ENCODE measurements at regions not wholly inside any gene's neighbourhood (a gene's known extent, or its start where the extent isn't known, plus 50 kb on each side); places are given as distances from the start of the nearest gene placed in this dataset.

DNA sequence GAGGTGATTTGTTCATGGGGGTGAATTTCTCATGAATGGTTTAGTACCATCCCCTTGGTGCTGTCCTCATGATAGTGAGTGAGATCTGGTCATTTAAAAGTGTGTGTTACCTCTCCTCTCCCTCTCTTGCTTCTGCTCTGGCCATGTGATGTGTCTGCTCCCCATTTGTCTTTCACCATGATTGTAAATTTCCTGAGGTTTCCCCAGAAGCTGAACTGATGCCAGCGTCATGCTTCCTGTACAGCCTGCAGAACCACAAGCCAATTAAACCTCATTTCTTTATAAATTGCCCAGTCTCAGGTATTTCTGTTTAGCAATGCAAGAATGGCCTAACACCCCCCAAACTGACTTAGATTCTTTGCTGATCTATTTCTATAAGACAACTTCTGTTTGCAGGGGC, 249.4 kb upstream of the B3GALT2 start:
- CTCF ChIA-PET (ENCODE audit: unreplicated experiment) = no interaction called here
- DNase-seq (ENCODE audit: low spot score) = no peak

GRCh38 chr1:193434319-193434718, 247.9 kb upstream of the B3GALT2 start:
- BruUV-seq (replicated peaks) = no TSS peak
- no peaks in the 10 kb centered on the region; the same call in 1 of the 2 replicates for H3K36me3 ChIP-seq (ENCODE audit: insufficient read depth, low read length)
- H3K4me2 ChIP-seq (ENCODE audit: low read length) = no peak overlapping the region
- H3K4me3 ChIP-seq (ENCODE audit: low read depth, low read length, poor library complexity, severe bottlenecking) = no peak overlapping the region
- H3K9me2 ChIP-seq (ENCODE audit: insufficient read depth, low read length) = no peaks in the 10 kb centered on the region
- ChIA-PET POLR2A (interaction anchor here (0.6 kb wide), 2 partner anchors 9 to 106 kb away, joined by 4 read pairs; no protein-coding TSS in a partner anchor), CTCF (ENCODE audit: unreplicated experiment) (no interaction called here)
- H3K9me3 ChIP-seq (ENCODE audit: low read length) = peaks cover 22% of the 10 kb centered on the region
- no peaks in the 10 kb centered on the region for H3K4me1 ChIP-seq (ENCODE audit: insufficient read depth, low read length, poor library complexity, severe bottlenecking)
- DNase-seq (ENCODE audit: low spot score) = no peak
- TF ChIP-seq EZH2phosphoT487 (IDR thresholded peaks at IDR 0.05; ENCODE audit: borderline replicate concordance, low read depth, low read length) (no peak), CTCF (conservative IDR thresholded peaks at IDR 0.05; ENCODE audit: low read length) (no peak)
- no peak overlapping the region for H3K27ac ChIP-seq (ENCODE audit: low read depth, low read length, poor library complexity, severe bottlenecking)
- intact Hi-C loops (cut with micrococcal nuclease; ENCODE audit: unreplicated experiment) = no loop called here
- H2AFZ ChIP-seq (ENCODE audit: low read length) = no peak overlapping the region
- no peaks in the 10 kb centered on the region for H3K79me2 ChIP-seq (ENCODE audit: insufficient read depth, low read depth, low read length)
- no peaks in the 10 kb centered on the region for H4K20me1 ChIP-seq (ENCODE audit: insufficient read depth, low read length)

More for the DNA sequence above, 249.4 kb upstream of the B3GALT2 start:
- no peak overlapping the region for H3K27ac ChIP-seq (ENCODE audit: low read depth, low read length, poor library complexity, severe bottlenecking)
- no peaks in the 10 kb centered on the region for H3K4me1 ChIP-seq (ENCODE audit: insufficient read depth, low read length, poor library complexity, severe bottlenecking)
- intact Hi-C loops (cut with micrococcal nuclease; ENCODE audit: unreplicated experiment) = no loop called here
- H4K20me1 ChIP-seq (ENCODE audit: insufficient read depth, low read length) = no peaks in the 10 kb centered on the region
- no peaks in the 10 kb centered on the region for H3K79me2 ChIP-seq (ENCODE audit: insufficient read depth, low read depth, low read length)
- POLR2A ChIA-PET = interaction anchor here (0.8 kb wide), 1 partner anchor 9 kb away, joined by 3 read pairs; no protein-coding TSS in a partner anchor
- peaks cover 22% of the 10 kb centered on the region for H3K9me3 ChIP-seq (ENCODE audit: low read length)
- H3K4me3 ChIP-seq (ENCODE audit: low read depth, low read length, poor library complexity, severe bottlenecking) = no peak overlapping the region
- H3K9me2 ChIP-seq (ENCODE audit: insufficient read depth, low read length) = no peaks in the 10 kb centered on the region
- TF ChIP-seq CTCF (conservative IDR thresholded peaks at IDR 0.05; ENCODE audit: low read length) (no peak), EZH2phosphoT487 (IDR thresholded peaks at IDR 0.05; ENCODE audit: borderline replicate concordance, low read depth, low read length) (no peak)
- no TSS peak for BruUV-seq (replicated peaks)
- H3K36me3 ChIP-seq (ENCODE audit: insufficient read depth, low read length) = no peaks in the 10 kb centered on the region; the same call in 1 of the 2 replicates
- no peak overlapping the region for H2AFZ ChIP-seq (ENCODE audit: low read length)
- no peak overlapping the region for H3K4me2 ChIP-seq (ENCODE audit: low read length)

GRCh38 chr1:193433599-193433998, 247.2 kb upstream of the B3GALT2 start:
- DNase-seq (ENCODE audit: low spot score) = no peak
- no peak overlapping the region for H3K27ac ChIP-seq (ENCODE audit: low read depth, low read length, poor library complexity, severe bottlenecking)
- TF ChIP-seq CTCF (conservative IDR thresholded peaks at IDR 0.05; ENCODE audit: low read length) (no peak), EZH2phosphoT487 (IDR thresholded peaks at IDR 0.05; ENCODE audit: borderline replicate concordance, low read depth, low read length) (no peak)
- no peaks in the 10 kb centered on the region for H3K79me2 ChIP-seq (ENCODE audit: insufficient read depth, low read depth, low read length)
- H2AFZ ChIP-seq (ENCODE audit: low read length) = no peak overlapping the region
- CTCF ChIA-PET (ENCODE audit: unreplicated experiment) = no interaction called here
- POLR2A ChIA-PET = no interaction called here
- H3K4me3 ChIP-seq (ENCODE audit: low read depth, low read length, poor library complexity, severe bottlenecking) = no peak overlapping the region
- H4K20me1 ChIP-seq (ENCODE audit: insufficient read depth, low read length) = no peaks in the 10 kb centered on the region
- H3K9me3 ChIP-seq (ENCODE audit: low read length) = peaks cover 22% of the 10 kb centered on the region
- no peaks in the 10 kb centered on the region; the same call in 1 of the 2 replicates for H3K36me3 ChIP-seq (ENCODE audit: insufficient read depth, low read length)
- intact Hi-C loops (cut with micrococcal nuclease; ENCODE audit: unreplicated experiment) = no loop called here
- H3K4me2 ChIP-seq (ENCODE audit: low read length) = no peak overlapping the region
- no peaks in the 10 kb centered on the region for H3K4me1 ChIP-seq (ENCODE audit: insufficient read depth, low read length, poor library complexity, severe bottlenecking)
- no TSS peak for BruUV-seq (replicated peaks)
- no peaks in the 10 kb centered on the region for H3K9me2 ChIP-seq (ENCODE audit: insufficient read depth, low read length)
